ENCODE measurements at regions not wholly inside any gene's neighbourhood (a gene's known extent, or its start where the extent isn't known, plus 50 kb on each side); places are given as distances from the start of the nearest gene placed in this dataset.
"Not testable (repeated sequence)": the region's sequence is repeated elsewhere in the genome, so short reads cannot be mapped to it uniquely, and the experiment has no call there.

- H3K27me3 Mint-ChIP-seq (ENCODE audit: unreplicated experiment), result no peaks in the 10 kb centered on the region
- no peak for DNase-seq
- H3K4me3 Mint-ChIP-seq (ENCODE audit: unreplicated experiment), result no peak overlapping the region
- H3K4me1 Mint-ChIP-seq (ENCODE audit: low read depth, unreplicated experiment), result no peaks in the 10 kb centered on the region
- no peak overlapping the region for H3K27ac Mint-ChIP-seq (ENCODE audit: unreplicated experiment)
- TF ChIP-seq CTCF (IDR thresholded peaks at IDR 0.05; ENCODE audit: partially characterized antibody, unreplicated experiment), result no peak
- H3K36me3 Mint-ChIP-seq (ENCODE audit: unreplicated experiment), result no peaks in the 10 kb centered on the region
- no peaks in the 10 kb centered on the region for H3K9me3 Mint-ChIP-seq (ENCODE audit: unreplicated experiment)
These were observed 406.9 kb downstream of the LNPK start for GRCh38 chr2:175595139-175595538.

GRCh38 chr2:175593686-175594525 lies 408.2 kb downstream of the LNPK start:
- H3K9me3 Mint-ChIP-seq (ENCODE audit: unreplicated experiment); H3K36me3 Mint-ChIP-seq (ENCODE audit: unreplicated experiment); H3K27me3 Mint-ChIP-seq (ENCODE audit: unreplicated experiment); DNase-seq; H3K4me1 Mint-ChIP-seq (ENCODE audit: low read depth, unreplicated experiment): not testable (repeated sequence)
- H3K27ac Mint-ChIP-seq (ENCODE audit: unreplicated experiment), result peak overlapping the region; percentile 91
- H3K4me3 Mint-ChIP-seq (ENCODE audit: unreplicated experiment), result peak overlapping the region; percentile 89

GRCh38 chr2:175588213-175588612 lies 406.7 kb upstream of the ATP5MC3 start:
- not testable (repeated sequence) for H3K4me3 Mint-ChIP-seq (ENCODE audit: unreplicated experiment); H3K27me3 Mint-ChIP-seq (ENCODE audit: unreplicated experiment); DNase-seq; H3K9me3 Mint-ChIP-seq (ENCODE audit: unreplicated experiment); H3K27ac Mint-ChIP-seq (ENCODE audit: unreplicated experiment); H3K4me1 Mint-ChIP-seq (ENCODE audit: low read depth, unreplicated experiment); H3K36me3 Mint-ChIP-seq (ENCODE audit: unreplicated experiment)

GRCh38 chr2:175585496-175585895 lies 404.0 kb upstream of the ATP5MC3 start:
- Mint-ChIP-seq H3K27ac (ENCODE audit: unreplicated experiment) (no peak overlapping the region), H3K4me3 (ENCODE audit: unreplicated experiment) (no peak overlapping the region), H3K36me3 (ENCODE audit: unreplicated experiment) (no peaks in the 10 kb centered on the region), H3K9me3 (ENCODE audit: unreplicated experiment) (peaks cover 1% of the 10 kb centered on the region), H3K4me1 (ENCODE audit: low read depth, unreplicated experiment) (no peaks in the 10 kb centered on the region), H3K27me3 (ENCODE audit: unreplicated experiment) (no peaks in the 10 kb centered on the region)
- no peak for TF ChIP-seq CTCF (IDR thresholded peaks at IDR 0.05; ENCODE audit: partially characterized antibody, unreplicated experiment)
- DNase-seq, result no peak

GRCh38 chr2:175580652-175581051 lies 399.1 kb upstream of the ATP5MC3 start:
- H3K9me3 Mint-ChIP-seq (ENCODE audit: unreplicated experiment), result peaks cover 1% of the 10 kb centered on the region

More at GRCh38 chr2:175580652-175581051, 399.1 kb upstream of the ATP5MC3 start:
- H3K4me3 Mint-ChIP-seq (ENCODE audit: unreplicated experiment), result no peak overlapping the region
- DNase-seq, result no peak
- H3K4me1 Mint-ChIP-seq (ENCODE audit: low read depth, unreplicated experiment), result peaks cover 4% of the 10 kb centered on the region
- H3K36me3 Mint-ChIP-seq (ENCODE audit: unreplicated experiment), result peaks cover 5% of the 10 kb centered on the region
- peaks cover 3% of the 10 kb centered on the region for H3K27me3 Mint-ChIP-seq (ENCODE audit: unreplicated experiment)
- H3K27ac Mint-ChIP-seq (ENCODE audit: unreplicated experiment), result no peak overlapping the region
- TF ChIP-seq CTCF (IDR thresholded peaks at IDR 0.05; ENCODE audit: partially characterized antibody, unreplicated experiment), result no peak
